Sigmoid colon (tissue), 6 donors: ENCODE measurements at regions not wholly inside any gene's neighbourhood (a gene's known extent, or its start where the extent isn't known, plus 50 kb on each side); places are given as distances from the start of the nearest gene placed in this dataset.

Source experiments
- DNase-seq: peaks from one replicate; pipeline ENCODE4 v3.0.0-alpha.2; 2019
- H3K27ac ChIP-seq, 4 donors: fragments of 200-600 bp; sonication (generic); one replicate each; pipeline ENCODE4 v1.5.1; 2016 to 2019; ENCODE audit warnings: mild to moderate bottlenecking in 1 of 4
- H3K27me3 ChIP-seq, 3 donors: fragments of 200-600 bp; sonication (generic); one replicate each; pipeline ENCODE4 v1.5.1; 2019; ENCODE audit warnings: mild to moderate bottlenecking in 1 of 3
- H3K36me3 ChIP-seq, 4 donors: fragments of 200-600 bp; sonication (generic); one replicate each; pipeline ENCODE4 v1.5.1; 2016 to 2019
- H3K4me1 ChIP-seq, 4 donors: fragments of 200-600 bp; sonication (generic); one replicate each; pipeline ENCODE4 v1.5.1; 2017 to 2019
- H3K4me3 ChIP-seq, 4 donors: fragments of 200-600 bp; sonication (generic); one replicate each; pipeline ENCODE4 v1.5.1; 2017 to 2019; ENCODE audit warnings: mild to moderate bottlenecking in 2 of 4, moderate library complexity in 1 of 4
- H3K9me3 ChIP-seq, 4 donors: fragments of 200-600 bp in 3 of 4; sonication (generic) in 3 of 4; one replicate each; pipeline versions ENCODE4 v1.5.1 to v1.6.1; 2013 to 2019
- CTCF ChIP-seq, 4 experiments: fragments of 450-650 bp in 3 of 4; fragments of 200-600 bp in 1 of 4; IDR thresholded peaks; one replicate each; pipeline ENCODE4 v1.5.1; 2016 to 2019; ENCODE audit warnings: antibody characterized with exemption in 4 of 4, mild to moderate bottlenecking in 3 of 4, moderate library complexity in 2 of 4
- EP300 ChIP-seq, 4 donors: sonication (generic); formaldehyde crosslinking; IDR thresholded peaks; one replicate each; pipeline ENCODE4 v1.6.1; 2017; ENCODE audit warnings: antibody characterized with exemption in 4 of 4
- POLR2A ChIP-seq, 2 donors: fragments of 450-650 bp; IDR thresholded peaks; one replicate each; pipeline ENCODE4 v1.6.1; 2016; ENCODE audit warnings: antibody characterized with exemption in 2 of 2, mild to moderate bottlenecking in 2 of 2, moderate library complexity in 2 of 2
- POLR2AphosphoS5 ChIP-seq, 4 donors: sonication (generic); formaldehyde crosslinking; IDR thresholded peaks; one replicate each; pipeline ENCODE4 v1.6.1; 2017; ENCODE audit warnings: antibody characterized with exemption in 4 of 4
- WGBS, 2 donors: extraction: QIAGEN DNeasy Blood & Tissue Kit; methylation state at CpG; one replicate each; pipeline ENCODE4 v1.1.7; 2013; 5-methylcytosine and 5-hydroxymethylcytosine counted together
- intact Hi-C: fragments of 100-400 bp; cut with DNase I; formaldehyde crosslinking; loops from one replicate; pipeline ENCODE4 v1.15.1; 2023
- donor health status: healthy with polysubstance abuse.
- donor health status: healthy.

- Histone ChIP-seq H3K27ac (no peak overlapping the region), H3K9me3 (no peaks in the 10 kb centered on the region), H3K4me3 (no peak overlapping the region), H3K4me1 (no peaks in the 10 kb centered on the region), H3K27me3 (no peaks in the 10 kb centered on the region), H3K36me3 (no peaks in the 10 kb centered on the region)
- DNase-seq: no peak
- intact Hi-C loops: no loop called here
- TF ChIP-seq POLR2AphosphoS5 (IDR thresholded peaks at IDR 0.05): no peak
Observed at GRCh38 chr18:11247381-11247970, 98.1 kb upstream of the PIEZO2 start.

- Histone ChIP-seq H3K36me3 (no peaks in the 10 kb centered on the region), H3K27ac (no peak overlapping the region), H3K4me1 (no peaks in the 10 kb centered on the region), H3K27me3 (no peaks in the 10 kb centered on the region), H3K9me3 (no peaks in the 10 kb centered on the region), H3K4me3 (no peak overlapping the region)
- DNase-seq: no peak
- intact Hi-C loops: no loop called here
- TF ChIP-seq CTCF (IDR thresholded peaks at IDR 0.05) (no peak), POLR2A (IDR thresholded peaks at IDR 0.05) (no peak), EP300 (IDR thresholded peaks at IDR 0.05) (no peak), POLR2AphosphoS5 (IDR thresholded peaks at IDR 0.05) (no peak)
- 88 to 91% methylated on average over 16 of the region's 16 CpGs for WGBS, 2 donors
Observed at GRCh38 chr18:11246495-11247300, 97.3 kb upstream of the PIEZO2 start.

GRCh38 chr18:11245879-11246278 is 96.5 kb upstream of the PIEZO2 start:
- H3K4me1 ChIP-seq: no peaks in the 10 kb centered on the region
- intact Hi-C loops: no loop called here
- no peaks in the 10 kb centered on the region for H3K9me3 ChIP-seq
- no peaks in the 10 kb centered on the region for H3K27me3 ChIP-seq
- 73 to 75% methylated on average over 2 of the region's 2 CpGs for WGBS, 2 donors
- no peak overlapping the region for H3K4me3 ChIP-seq
- no peaks in the 10 kb centered on the region for H3K36me3 ChIP-seq
- TF ChIP-seq EP300 (IDR thresholded peaks at IDR 0.05) (no peak), CTCF (IDR thresholded peaks at IDR 0.05) (no peak), POLR2A (IDR thresholded peaks at IDR 0.05) (no peak)
- no peak overlapping the region for H3K27ac ChIP-seq
- no peak for DNase-seq

- no peak for TF ChIP-seq CTCF (IDR thresholded peaks at IDR 0.05)
- no peak for TF ChIP-seq POLR2AphosphoS5 (IDR thresholded peaks at IDR 0.05)
- no peak for TF ChIP-seq EP300 (IDR thresholded peaks at IDR 0.05)
- no peak for TF ChIP-seq POLR2A (IDR thresholded peaks at IDR 0.05)
- no peak for DNase-seq
- WGBS, 2 donors: 76 to 87% methylated on average over 2 of the region's 2 CpGs
- H3K9me3 ChIP-seq: no peaks in the 10 kb centered on the region
- H3K27ac ChIP-seq: no peak overlapping the region
- H3K4me3 ChIP-seq: no peak overlapping the region
- no peaks in the 10 kb centered on the region for H3K4me1 ChIP-seq
- intact Hi-C loops: no loop called here
- H3K36me3 ChIP-seq: no peaks in the 10 kb centered on the region
- no peaks in the 10 kb centered on the region for H3K27me3 ChIP-seq
Observed at GRCh38 chr18:11237484-11237883, 88.1 kb upstream of the PIEZO2 start.

GRCh38 chr18:11237066-11237465 is 87.7 kb upstream of the PIEZO2 start:
- Histone ChIP-seq H3K9me3 (no peaks in the 10 kb centered on the region), H3K36me3 (no peaks in the 10 kb centered on the region), H3K27me3 (no peaks in the 10 kb centered on the region), H3K4me1 (no peaks in the 10 kb centered on the region), H3K27ac (no peak overlapping the region), H3K4me3 (no peak overlapping the region)
- TF ChIP-seq POLR2AphosphoS5 (IDR thresholded peaks at IDR 0.05) (no peak), CTCF (IDR thresholded peaks at IDR 0.05) (no peak), POLR2A (IDR thresholded peaks at IDR 0.05) (no peak), EP300 (IDR thresholded peaks at IDR 0.05) (no peak)
- 80 to 86% methylated on average over 1 of the region's 1 CpG for WGBS, 2 donors
- intact Hi-C loops: no loop called here
- no peak for DNase-seq
